GM18508 (cell line): ENCODE measurements at regions not wholly inside any gene's neighbourhood (a gene's known extent, or its start where the extent isn't known, plus 50 kb on each side); places are given as distances from the start of the nearest gene placed in this dataset.

Experiments used
- ATAC-seq: cut with Tn5 transposase; IDR thresholded peaks from one replicate; pipeline ENCODE4 v1.9.1; 2021; ENCODE audit warnings: moderate number of reproducible peaks; ENCODE audit not compliant: insufficient read depth, unreplicated experiment

DNA sequence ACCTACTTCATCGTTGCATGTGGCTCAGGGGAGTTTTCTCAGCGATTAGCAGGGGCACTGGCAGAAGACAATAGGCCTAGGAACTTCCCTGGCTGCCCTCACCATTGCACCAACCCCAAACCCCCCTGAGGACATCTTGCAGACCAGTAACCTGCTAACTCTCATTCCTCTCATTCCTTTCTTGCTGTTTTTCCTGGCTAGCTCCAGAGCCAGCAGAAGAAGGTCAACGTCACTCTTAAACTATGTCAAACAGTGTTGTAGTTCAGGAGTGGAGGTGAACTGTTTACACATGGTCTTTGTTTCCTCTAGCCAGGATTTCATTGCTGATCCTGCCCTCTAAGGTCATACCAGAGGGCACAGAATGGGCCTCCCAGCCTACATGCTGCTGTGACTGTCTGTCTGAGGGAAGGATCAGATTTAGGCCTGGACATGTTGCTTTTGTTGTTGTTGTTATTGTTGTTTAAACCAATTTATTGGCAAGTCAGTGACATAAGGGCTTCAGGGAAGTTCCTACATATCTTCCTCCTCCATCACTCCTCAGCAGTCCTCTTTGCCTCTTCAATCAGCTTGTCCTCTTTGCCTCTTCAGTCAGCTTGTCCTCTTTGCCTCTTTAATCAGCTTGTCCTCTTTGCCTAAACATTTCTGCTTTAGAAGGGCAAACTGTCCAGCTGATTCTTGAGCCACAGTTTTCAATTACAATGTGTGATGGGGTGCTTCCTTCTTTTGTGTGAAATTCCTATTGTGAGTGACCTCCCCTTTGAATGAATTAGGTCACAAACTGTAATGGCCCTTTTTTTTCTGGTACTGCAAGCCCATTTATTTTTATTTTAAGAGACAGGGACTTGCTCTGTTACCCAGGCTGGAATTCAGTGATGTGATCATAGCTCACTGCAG, 471.9 kb upstream of the TNP1 start:
- ATAC-seq, result no peak

GRCh38 chr2:217330647-217331046, 470.8 kb upstream of the TNP1 start:
- no peak for ATAC-seq

DNA sequence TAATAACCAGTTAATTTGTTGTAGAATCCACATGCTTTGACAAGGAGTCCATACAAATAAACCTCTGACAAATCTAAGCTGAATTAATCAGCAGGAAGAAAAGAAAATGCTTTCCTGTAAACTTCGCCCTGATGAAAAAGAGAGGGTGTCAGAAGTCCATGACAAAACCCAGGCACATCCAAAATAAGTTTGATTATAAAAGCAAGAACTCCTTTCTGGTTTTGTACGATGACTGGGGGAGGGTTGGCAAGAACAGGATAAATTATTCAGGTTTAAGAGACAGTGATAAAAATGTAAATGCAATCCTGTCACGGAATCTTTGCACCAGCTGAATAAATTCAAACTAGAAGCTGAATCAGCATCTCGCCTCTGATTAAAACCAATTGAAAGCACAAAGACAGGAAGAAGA, 469.2 kb upstream of the TNP1 start:
- no peak for ATAC-seq

- ATAC-seq, result no peak
These were observed 468.7 kb upstream of the TNP1 start for GRCh38 chr2:217328622-217328978.

DNA sequence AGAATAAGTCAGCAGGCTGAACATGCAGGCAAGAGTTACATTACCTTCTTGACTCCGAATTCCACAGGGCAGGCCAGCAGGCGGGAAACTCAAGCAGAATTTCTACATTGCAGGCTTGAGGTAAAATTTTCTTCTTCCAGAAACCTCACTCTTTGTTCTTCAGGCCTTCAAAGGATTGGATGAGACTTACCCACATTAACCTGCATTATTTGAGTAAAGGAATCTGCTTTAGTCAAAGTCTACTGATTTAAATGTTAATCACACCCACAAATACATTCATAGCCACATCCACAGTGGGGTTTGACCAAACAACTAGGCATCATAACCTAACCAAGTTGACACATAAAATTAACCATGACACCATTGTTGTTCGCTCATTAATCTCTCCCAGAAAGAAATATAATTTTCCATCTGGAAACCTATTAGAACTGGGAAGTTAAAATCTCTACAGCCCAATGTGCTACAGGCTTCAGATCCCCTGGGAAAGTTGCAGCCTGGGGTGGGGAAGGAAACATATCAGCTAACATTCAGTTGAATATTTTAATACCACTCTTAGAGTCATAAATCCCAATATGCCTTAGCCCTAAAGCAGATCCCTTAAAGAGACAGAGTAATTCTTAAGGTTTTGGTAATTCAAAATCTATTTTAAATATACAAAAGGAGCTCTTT, 468.2 kb upstream of the TNP1 start:
- no peak for ATAC-seq

GRCh38 chr2:217326238-217327022, 466.6 kb upstream of the TNP1 start:
- no peak for ATAC-seq

DNA sequence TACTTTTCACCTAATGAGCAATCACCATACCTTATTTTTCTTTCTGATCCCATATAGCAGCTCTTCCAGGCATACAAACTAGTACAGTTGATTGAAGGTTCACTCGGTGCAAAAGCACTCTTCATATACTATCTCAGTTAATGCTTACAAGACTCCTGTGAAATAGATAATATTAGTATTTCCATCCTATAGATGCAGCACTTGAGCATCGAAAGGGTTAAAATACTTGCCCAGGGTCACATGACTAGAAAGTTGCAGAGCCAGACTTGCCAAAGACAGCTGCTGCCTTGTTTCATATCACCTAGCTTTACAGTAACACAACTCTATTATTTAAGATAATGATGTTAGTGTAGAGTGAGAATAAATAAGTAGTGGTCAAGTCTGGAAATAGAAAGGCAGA, 466.0 kb upstream of the TNP1 start:
- no peak for ATAC-seq

- ATAC-seq, result no peak
These were observed 465.4 kb upstream of the TNP1 start for GRCh38 chr2:217325251-217325650.

DNA sequence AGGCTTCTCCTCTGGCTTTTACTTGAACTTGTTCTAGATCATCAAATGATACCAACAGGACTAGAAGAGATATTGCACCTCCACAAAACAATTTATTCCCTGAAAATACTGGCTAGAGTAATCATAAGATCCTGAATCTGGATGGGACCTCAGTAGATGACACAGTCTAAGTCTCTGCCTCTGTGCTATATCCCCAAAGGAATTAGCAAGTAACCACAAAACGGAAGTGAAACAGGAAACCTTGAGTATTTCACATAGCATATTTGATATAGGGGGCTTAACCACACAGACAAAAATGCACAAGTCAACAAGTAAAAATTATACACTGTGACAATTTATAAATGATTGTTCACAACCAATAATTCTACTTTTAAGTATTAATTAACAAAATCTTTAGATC, 456.9 kb upstream of the TNP1 start:
- ATAC-seq, result no peak

GRCh38 chr2:217314021-217314460, 454.2 kb upstream of the TNP1 start:
- ATAC-seq, result no peak

DNA sequence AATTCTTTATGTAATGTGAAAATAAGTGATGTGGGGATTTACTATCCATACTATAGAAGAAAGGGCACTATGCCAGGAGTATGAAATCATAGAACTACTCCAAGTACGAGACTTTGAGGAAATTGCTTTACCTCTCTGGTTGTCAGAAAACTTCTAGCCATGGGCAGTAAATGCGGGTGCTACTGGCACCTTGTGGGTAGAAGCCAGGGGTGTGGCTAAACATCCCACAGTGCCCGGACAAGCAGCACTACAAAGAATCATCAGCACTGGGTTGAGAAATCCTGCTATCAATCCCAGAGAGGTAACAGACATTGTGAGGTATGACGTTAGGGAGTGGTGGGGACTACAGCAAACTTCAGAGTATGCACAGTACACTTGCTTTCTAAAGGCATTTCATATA, 453.5 kb upstream of the TNP1 start:
- no peak for ATAC-seq

DNA sequence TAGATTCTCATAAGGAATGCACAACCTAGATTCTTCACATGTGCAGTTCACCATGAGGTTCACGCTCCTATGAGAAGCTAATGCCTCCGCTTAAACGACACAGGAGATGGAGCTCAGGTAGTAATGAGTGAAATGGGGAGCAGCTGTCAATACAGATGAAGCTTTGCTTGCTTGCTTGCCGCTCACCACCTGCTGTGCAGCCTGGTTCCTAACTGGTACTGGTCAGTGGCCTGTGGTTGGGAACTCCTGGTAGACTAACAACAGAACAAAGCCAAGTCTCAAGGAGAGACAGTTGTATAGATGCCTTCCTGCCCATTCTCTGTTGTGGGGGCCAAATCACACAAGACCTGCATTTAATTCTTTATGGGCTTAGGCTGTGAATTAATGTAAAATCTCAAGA, 449.2 kb upstream of the TNP1 start:
- ATAC-seq, result no peak

- ATAC-seq, result no peak
These were observed 447.2 kb upstream of the TNP1 start for GRCh38 chr2:217307023-217307422.

- ATAC-seq, result no peak
These were observed 446.0 kb upstream of the TNP1 start for GRCh38 chr2:217305882-217306281.

DNA sequence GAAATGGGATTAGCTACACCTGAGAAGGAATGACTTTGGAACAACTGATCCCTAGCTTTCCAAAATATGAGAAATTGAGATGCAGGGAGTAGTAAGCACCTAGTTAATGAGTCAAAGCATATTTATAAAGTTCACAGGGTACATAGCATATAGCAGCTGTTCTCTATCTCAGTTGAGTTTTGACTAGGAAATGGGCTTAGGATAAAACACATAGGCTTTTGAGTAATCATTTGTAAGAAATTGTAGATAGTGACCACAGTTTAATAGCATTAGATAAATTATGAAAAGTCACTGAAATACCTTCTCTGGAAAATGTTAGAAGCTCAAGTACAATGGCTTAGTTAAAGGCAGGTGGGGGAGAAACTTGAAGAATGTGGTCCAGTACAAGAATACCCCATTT, 444.7 kb upstream of the TNP1 start:
- ATAC-seq, result no peak

GRCh38 chr2:217302856-217303255, 443.0 kb upstream of the TNP1 start:
- ATAC-seq, result no peak

DNA sequence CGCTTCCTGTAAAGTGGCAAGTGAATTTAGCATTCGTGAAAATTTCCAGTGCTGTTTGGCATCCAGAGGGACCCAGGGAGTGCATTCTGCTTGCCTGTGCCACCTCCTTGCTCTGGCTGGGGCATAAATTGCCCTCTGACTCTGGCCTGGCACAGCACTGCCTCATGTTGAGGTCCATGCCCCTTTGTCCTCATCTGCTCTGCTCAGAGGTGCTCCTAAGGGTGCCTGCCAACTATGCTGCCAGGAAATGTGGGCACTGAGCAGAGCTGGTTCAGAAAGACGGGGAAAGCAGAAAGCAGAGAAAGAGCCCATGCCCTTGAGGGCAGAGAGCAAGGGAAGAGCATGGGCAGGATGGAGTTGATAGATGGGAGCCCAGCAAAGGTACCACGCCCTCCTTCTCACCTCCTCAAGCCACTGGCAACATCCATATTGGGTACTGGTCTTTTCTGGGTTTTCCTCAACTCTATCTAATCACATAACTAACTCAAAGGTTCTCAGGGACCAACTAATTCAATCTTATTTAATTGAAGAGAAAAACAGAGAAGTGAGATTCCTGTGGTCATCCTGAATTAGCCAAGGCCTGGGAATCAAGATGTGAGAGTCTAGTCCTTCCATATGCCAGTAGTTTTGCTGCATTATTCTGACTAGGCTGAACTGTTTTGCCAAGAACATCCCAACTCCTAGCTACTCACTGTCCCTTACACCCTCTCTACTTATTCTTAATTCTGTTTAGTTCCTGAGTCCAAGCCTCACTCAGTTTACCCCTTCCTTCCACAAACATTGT, 441.5 kb upstream of the TNP1 start:
- no peak for ATAC-seq

GRCh38 chr2:217299590-217299989, 439.7 kb upstream of the TNP1 start:
- ATAC-seq, result no peak

GRCh38 chr2:217297096-217297495, 437.2 kb upstream of the TNP1 start:
- no peak for ATAC-seq

GRCh38 chr2:217294818-217295217, 435.0 kb upstream of the TNP1 start:
- no peak for ATAC-seq
